Activated CD4-positive, alpha-beta T cell treated with anti-CD3 and anti-CD28 coated beads, Interleukin-2, amount 10 ng/mL, durations not matched to agents 7 days and 5 days (primary cell): ENCODE measurements at regions not wholly inside any gene's neighbourhood (a gene's known extent, or its start where the extent isn't known, plus 50 kb on each side); places are given as distances from the start of the nearest gene placed in this dataset.
A peak's percentile ranks its signal among the peaks of the same experiment; 100 is the strongest.

Experiments used
- CTCF ChIA-PET: fragments of 350-600 bp; sonication (Branson Sonifier 250); formaldehyde crosslinking; loops from one replicate; lab custom pipeline; 2021; ENCODE audit warnings: antibody characterized with exemption; lab: Charles Lee
- POLR2A ChIA-PET: fragments of 350-600 bp; sonication (Branson Sonifier 250); formaldehyde crosslinking; loops from one replicate; lab custom pipeline; 2021; ENCODE audit warnings: antibody characterized with exemption; lab: Charles Lee
- DNase-seq: peaks from one replicate; pipeline ENCODE4 v3.0.0-alpha.2; 2020
- H3K27ac Mint-ChIP-seq: one replicate; pipeline ENCODE4 v1.8.0; 2021; ENCODE audit warnings: mild to moderate bottlenecking, moderate library complexity, mixed read lengths
- H3K27me3 Mint-ChIP-seq: one replicate; pipeline ENCODE4 v1.8.0; 2021; ENCODE audit warnings: mixed read lengths
- H3K36me3 Mint-ChIP-seq: one replicate; pipeline ENCODE4 v1.8.0; 2021; ENCODE audit warnings: low read depth, mixed read lengths
- H3K4me1 Mint-ChIP-seq: one replicate; pipeline ENCODE4 v1.8.0; 2021; ENCODE audit warnings: mixed read lengths
- H3K4me3 Mint-ChIP-seq: one replicate; pipeline ENCODE4 v1.8.0; 2021; ENCODE audit warnings: mild to moderate bottlenecking, moderate library complexity, mixed read lengths
- H3K9me3 Mint-ChIP-seq: one replicate; pipeline ENCODE4 v1.8.0; 2021; ENCODE audit warnings: mixed read lengths

- Mint-ChIP-seq H3K9me3 (no peaks in the 10 kb centered on the region), H3K27ac (no peak overlapping the region), H3K4me1 (peaks cover 21% of the 10 kb centered on the region), H3K4me3 (no peak overlapping the region), H3K36me3 (no peaks in the 10 kb centered on the region), H3K27me3 (no peaks in the 10 kb centered on the region)
- no peak for DNase-seq
- CTCF ChIA-PET: no interaction called here
- POLR2A ChIA-PET: no interaction called here
Observed at GRCh38 chr1:173403996-173404395, 73.1 kb upstream of the PRDX6 start.

GRCh38 chr1:173405281-173405680 lies 71.9 kb upstream of the PRDX6 start:
- CTCF ChIA-PET: no interaction called here
- no peak overlapping the region for H3K27ac Mint-ChIP-seq

GRCh38 chr1:173405834-173406233 lies 71.3 kb upstream of the PRDX6 start:
- no peaks in the 10 kb centered on the region for H3K27me3 Mint-ChIP-seq
- H3K36me3 Mint-ChIP-seq: no peaks in the 10 kb centered on the region
- H3K9me3 Mint-ChIP-seq: no peaks in the 10 kb centered on the region
- H3K4me3 Mint-ChIP-seq: no peak overlapping the region
- H3K27ac Mint-ChIP-seq: no peak overlapping the region
- ChIA-PET CTCF (no interaction called here), POLR2A (no interaction called here)
- DNase-seq: no peak
- H3K4me1 Mint-ChIP-seq: peaks cover 35% of the 10 kb centered on the region

More at GRCh38 chr1:173405281-173405680, 71.9 kb upstream of the PRDX6 start:
- Mint-ChIP-seq H3K4me3 (no peak overlapping the region), H3K9me3 (no peaks in the 10 kb centered on the region), H3K4me1 (peaks cover 30% of the 10 kb centered on the region), H3K36me3 (no peaks in the 10 kb centered on the region), H3K27me3 (no peaks in the 10 kb centered on the region)
- POLR2A ChIA-PET: no interaction called here
- no peak for DNase-seq

GRCh38 chr1:173406783-173407230 lies 70.3 kb upstream of the PRDX6 start:
- peak overlapping the region; percentile 74 for H3K27ac Mint-ChIP-seq
- CTCF ChIA-PET: no interaction called here

GRCh38 chr1:173407846-173408245 lies 69.3 kb upstream of the PRDX6 start:
- CTCF ChIA-PET: no interaction called here
- Mint-ChIP-seq H3K36me3 (no peaks in the 10 kb centered on the region), H3K4me1 (peaks cover 34% of the 10 kb centered on the region), H3K27ac (no peak overlapping the region), H3K27me3 (no peaks in the 10 kb centered on the region), H3K9me3 (no peaks in the 10 kb centered on the region), H3K4me3 (no peak overlapping the region)
- no peak for DNase-seq
- POLR2A ChIA-PET: no interaction called here

More at GRCh38 chr1:173406783-173407230, 70.3 kb upstream of the PRDX6 start:
- peak overlapping the region; percentile 11 for H3K4me3 Mint-ChIP-seq
- H3K27me3 Mint-ChIP-seq: no peaks in the 10 kb centered on the region
- no peaks in the 10 kb centered on the region for H3K36me3 Mint-ChIP-seq
- POLR2A ChIA-PET: no interaction called here
- no peak for DNase-seq
- H3K9me3 Mint-ChIP-seq: no peaks in the 10 kb centered on the region
- peaks cover 37% of the 10 kb centered on the region for H3K4me1 Mint-ChIP-seq

DNA sequence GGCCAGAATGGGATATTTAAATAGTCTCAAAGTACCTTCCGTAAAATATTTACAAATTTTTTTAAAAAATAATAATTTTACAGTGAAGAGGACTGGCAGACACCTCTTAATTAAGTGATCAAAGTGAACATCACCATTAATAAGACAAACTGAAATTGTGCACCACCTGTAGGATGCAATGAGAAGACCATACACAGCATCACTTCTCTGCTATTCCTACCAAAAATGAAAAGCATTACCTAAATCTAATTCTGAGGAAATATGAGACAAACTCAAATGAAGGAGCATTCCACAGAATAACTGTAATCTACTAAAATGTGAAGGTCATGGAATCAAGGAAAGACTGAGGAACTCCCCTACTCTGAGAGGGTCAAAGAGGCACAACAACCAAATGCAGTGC lies 68.2 kb upstream of the PRDX6 start:
- Mint-ChIP-seq H3K9me3 (no peaks in the 10 kb centered on the region), H3K27me3 (no peaks in the 10 kb centered on the region), H3K4me1 (peaks cover 34% of the 10 kb centered on the region), H3K4me3 (no peak overlapping the region), H3K27ac (peak overlapping the region; percentile 71), H3K36me3 (peaks cover 1% of the 10 kb centered on the region)
- no peak for DNase-seq
- POLR2A ChIA-PET: no interaction called here
- CTCF ChIA-PET: no interaction called here

DNA sequence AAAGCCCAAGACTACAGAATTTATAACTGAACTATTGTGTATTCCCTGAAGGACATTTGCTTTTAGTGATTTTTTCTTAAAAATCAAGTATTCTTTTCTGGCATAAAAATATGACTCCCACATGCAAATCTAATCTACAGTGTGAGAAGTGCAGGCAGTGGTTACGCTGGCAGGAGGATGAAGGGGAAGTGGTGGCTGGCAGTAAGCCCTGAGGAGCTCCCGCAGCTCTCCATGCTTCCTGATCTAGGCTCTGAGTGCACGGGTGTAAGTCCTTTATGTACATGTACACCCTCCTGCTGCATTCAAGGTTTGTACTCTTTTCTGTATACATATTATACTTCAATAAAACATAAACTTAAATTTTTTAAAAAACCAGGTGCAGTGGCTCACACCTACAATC lies 67.5 kb upstream of the PRDX6 start:
- ChIA-PET POLR2A (interaction anchor here (0.6 kb wide), 1 partner anchor 654 kb away, joined by 4 read pairs; no protein-coding TSS in a partner anchor), CTCF (no interaction called here)
- no peak overlapping the region for H3K4me3 Mint-ChIP-seq
- peaks cover 34% of the 10 kb centered on the region for H3K4me1 Mint-ChIP-seq
- H3K36me3 Mint-ChIP-seq: peaks cover 1% of the 10 kb centered on the region
- no peaks in the 10 kb centered on the region for H3K9me3 Mint-ChIP-seq
- H3K27ac Mint-ChIP-seq: peak overlapping the region; percentile 31
- H3K27me3 Mint-ChIP-seq: no peaks in the 10 kb centered on the region
- DNase-seq: no peak

- Mint-ChIP-seq H3K4me1 (peaks cover 34% of the 10 kb centered on the region), H3K4me3 (no peak overlapping the region), H3K27me3 (no peaks in the 10 kb centered on the region), H3K9me3 (no peaks in the 10 kb centered on the region), H3K36me3 (peaks cover 1% of the 10 kb centered on the region), H3K27ac (peak overlapping the region; percentile 31)
- no peak for DNase-seq
- ChIA-PET CTCF (no interaction called here), POLR2A (interaction anchor here (0.6 kb wide), 1 partner anchor 654 kb away, joined by 4 read pairs; no protein-coding TSS in a partner anchor)
Observed at GRCh38 chr1:173410133-173410793, 66.9 kb upstream of the PRDX6 start.

GRCh38 chr1:173410794-173411236 lies 66.3 kb upstream of the PRDX6 start:
- Mint-ChIP-seq H3K4me1 (peaks cover 34% of the 10 kb centered on the region), H3K4me3 (no peak overlapping the region), H3K36me3 (peaks cover 3% of the 10 kb centered on the region), H3K27me3 (no peaks in the 10 kb centered on the region), H3K9me3 (no peaks in the 10 kb centered on the region), H3K27ac (peak overlapping the region; percentile 68)
- DNase-seq: no peak
- ChIA-PET CTCF (no interaction called here), POLR2A (no interaction called here)

- POLR2A ChIA-PET: interaction anchor here (0.6 kb wide), 1 partner anchor 136 kb away, joined by 3 read pairs; no protein-coding TSS in a partner anchor
- DNase-seq: no peak
- H3K36me3 Mint-ChIP-seq: peaks cover 3% of the 10 kb centered on the region
- no peak overlapping the region for H3K27ac Mint-ChIP-seq
- H3K9me3 Mint-ChIP-seq: no peaks in the 10 kb centered on the region
- no peak overlapping the region for H3K4me3 Mint-ChIP-seq
- peaks cover 27% of the 10 kb centered on the region for H3K4me1 Mint-ChIP-seq
- no peaks in the 10 kb centered on the region for H3K27me3 Mint-ChIP-seq
- CTCF ChIA-PET: interaction anchor here (0.9 kb wide), 1 partner anchor 10 kb away, joined by 4 read pairs; no protein-coding TSS in a partner anchor
Observed at GRCh38 chr1:173411835-173412742, 65.0 kb upstream of the PRDX6 start.

- Mint-ChIP-seq H3K27me3 (no peaks in the 10 kb centered on the region), H3K9me3 (no peaks in the 10 kb centered on the region), H3K4me1 (peaks cover 17% of the 10 kb centered on the region), H3K4me3 (no peak overlapping the region), H3K36me3 (peaks cover 3% of the 10 kb centered on the region), H3K27ac (no peak overlapping the region)
- no peak for DNase-seq
- ChIA-PET POLR2A (no interaction called here), CTCF (no interaction called here)
Observed at GRCh38 chr1:173413271-173413707, 63.8 kb upstream of the PRDX6 start.

DNA sequence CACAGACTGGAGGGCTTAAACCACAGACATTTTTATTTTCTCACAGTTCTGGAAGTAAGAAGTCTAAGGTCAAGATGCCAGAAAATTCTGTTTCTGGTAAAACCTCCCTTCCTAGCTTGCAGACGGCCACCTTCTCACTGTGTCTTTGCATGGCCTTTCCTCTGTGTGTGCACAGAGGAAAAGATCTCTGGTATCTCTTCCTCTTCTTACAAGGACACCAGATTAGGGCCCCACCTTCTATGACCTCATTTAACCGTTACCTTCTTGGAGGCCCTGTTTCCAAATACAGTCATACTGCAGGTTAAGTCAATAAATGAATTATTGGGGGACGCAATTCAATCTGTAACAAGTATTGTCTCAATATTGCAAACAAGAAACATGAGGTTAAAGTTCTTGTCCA lies 63.0 kb upstream of the PRDX6 start:
- ChIA-PET POLR2A (no interaction called here), CTCF (no interaction called here)
- Mint-ChIP-seq H3K4me1 (peaks cover 14% of the 10 kb centered on the region), H3K4me3 (no peak overlapping the region), H3K9me3 (no peaks in the 10 kb centered on the region), H3K27ac (no peak overlapping the region), H3K36me3 (peaks cover 3% of the 10 kb centered on the region), H3K27me3 (no peaks in the 10 kb centered on the region)
- DNase-seq: no peak
